ENCODE measurements at regions not wholly inside any gene's neighbourhood (a gene's known extent, or its start where the extent isn't known, plus 50 kb on each side); places are given as distances from the start of the nearest gene placed in this dataset.
"Not testable (repeated sequence)": the region's sequence is repeated elsewhere in the genome, so short reads cannot be mapped to it uniquely, and the experiment has no call there.

DNA sequence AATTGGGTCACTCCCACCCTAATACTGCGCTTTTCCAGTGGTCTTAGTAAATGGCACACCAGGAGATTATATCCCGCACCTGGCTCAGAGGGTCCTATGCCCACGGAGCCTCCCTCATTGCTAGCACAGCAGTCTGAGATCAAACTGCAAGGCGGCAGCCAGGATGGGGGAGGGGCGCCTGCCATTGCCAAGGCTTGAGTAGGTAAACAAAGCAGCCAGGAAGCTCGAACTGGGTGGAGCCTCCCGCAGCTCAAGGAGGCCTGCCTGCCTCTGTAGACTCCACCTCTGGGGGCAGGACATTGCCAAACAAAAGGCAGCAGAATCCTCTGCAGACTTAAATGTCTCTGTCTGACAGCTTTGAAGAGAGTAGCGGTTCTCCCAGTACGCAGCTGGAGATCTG is 52.4 kb upstream of the PMPCB start:
- not testable (repeated sequence) for H3K27ac ChIP-seq (ENCODE audit: low read depth in 1 of 2, low read length in 1 of 2); DNase-seq; H3K27me3 ChIP-seq (ENCODE audit: control insufficient read depth in 3 of 3, insufficient read depth in 3 of 3, low read length in 2 of 3); H3K9me3 ChIP-seq (ENCODE audit: control insufficient read depth in 4 of 4, insufficient read depth in 3 of 4, low read length in 3 of 4); ATAC-seq (ENCODE audit: insufficient read depth, low FRiP score); H3K4me3 ChIP-seq; H3K36me3 ChIP-seq (ENCODE audit: control insufficient read depth in 4 of 4, insufficient read depth in 4 of 4, low read length in 4 of 4); H3K4me1 ChIP-seq (ENCODE audit: control insufficient read depth in 5 of 5, insufficient read depth in 5 of 5, low read length in 5 of 5); H3K9ac ChIP-seq (ENCODE audit: insufficient read depth in 1 of 2, low read length in 2 of 2)
- 78 to 93% methylated on average over 9 of the region's 9 CpGs for WGBS, 2 donors

DNA sequence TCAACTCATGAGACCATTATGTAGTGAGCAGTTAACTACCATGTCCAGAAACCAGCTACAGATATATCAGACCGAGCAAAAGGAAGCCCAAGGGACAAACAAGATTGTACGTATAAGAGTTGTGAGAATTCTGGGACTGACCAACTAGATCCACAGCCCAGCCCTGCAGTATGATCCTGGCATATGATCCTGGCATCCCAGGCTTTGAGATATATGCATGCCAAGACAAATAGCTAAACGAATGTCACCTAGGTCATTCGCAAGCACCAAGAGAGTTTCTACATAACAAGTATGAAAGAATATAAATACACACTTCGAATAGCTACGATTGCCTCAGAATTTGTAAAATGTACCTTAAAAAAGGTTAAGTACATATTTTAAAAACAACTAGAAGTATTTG is 56.4 kb upstream of the PMPCB start:
- Histone ChIP-seq H3K36me3 (ENCODE audit: control insufficient read depth in 4 of 4, insufficient read depth in 4 of 4, low read length in 4 of 4) (no peaks in the 10 kb centered on the region), H3K4me1 (ENCODE audit: control insufficient read depth in 5 of 5, insufficient read depth in 5 of 5, low read length in 5 of 5) (no peaks in the 10 kb centered on the region), H3K27ac (ENCODE audit: low read depth in 1 of 2, low read length in 1 of 2) (no peak overlapping the region), H3K27me3 (ENCODE audit: control insufficient read depth in 3 of 3, insufficient read depth in 3 of 3, low read length in 2 of 3) (no peaks in the 10 kb centered on the region), H3K4me3 (no peak overlapping the region), H3K9me3 (ENCODE audit: control insufficient read depth in 4 of 4, insufficient read depth in 3 of 4, low read length in 3 of 4) (no peaks in the 10 kb centered on the region), H3K9ac (ENCODE audit: insufficient read depth in 1 of 2, low read length in 2 of 2) (no peak overlapping the region)
- DNase-seq: no peak
- 56 to 76% methylated on average over 6 of the region's 6 CpGs for WGBS, 2 donors
- ATAC-seq (ENCODE audit: insufficient read depth, low FRiP score): no peak
- TF ChIP-seq, protein P1, sequence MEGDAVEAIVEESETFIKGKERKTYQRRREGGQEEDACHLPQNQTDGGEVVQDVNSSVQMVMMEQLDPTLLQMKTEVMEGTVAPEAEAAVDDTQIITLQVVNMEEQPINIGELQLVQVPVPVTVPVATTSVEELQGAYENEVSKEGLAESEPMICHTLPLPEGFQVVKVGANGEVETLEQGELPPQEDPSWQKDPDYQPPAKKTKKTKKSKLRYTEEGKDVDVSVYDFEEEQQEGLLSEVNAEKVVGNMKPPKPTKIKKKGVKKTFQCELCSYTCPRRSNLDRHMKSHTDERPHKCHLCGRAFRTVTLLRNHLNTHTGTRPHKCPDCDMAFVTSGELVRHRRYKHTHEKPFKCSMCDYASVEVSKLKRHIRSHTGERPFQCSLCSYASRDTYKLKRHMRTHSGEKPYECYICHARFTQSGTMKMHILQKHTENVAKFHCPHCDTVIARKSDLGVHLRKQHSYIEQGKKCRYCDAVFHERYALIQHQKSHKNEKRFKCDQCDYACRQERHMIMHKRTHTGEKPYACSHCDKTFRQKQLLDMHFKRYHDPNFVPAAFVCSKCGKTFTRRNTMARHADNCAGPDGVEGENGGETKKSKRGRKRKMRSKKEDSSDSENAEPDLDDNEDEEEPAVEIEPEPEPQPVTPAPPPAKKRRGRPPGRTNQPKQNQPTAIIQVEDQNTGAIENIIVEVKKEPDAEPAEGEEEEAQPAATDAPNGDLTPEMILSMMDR (IDR thresholded peaks at IDR 0.05; ENCODE audit: control extremely low read depth, extremely low read depth): no peak

DNA sequence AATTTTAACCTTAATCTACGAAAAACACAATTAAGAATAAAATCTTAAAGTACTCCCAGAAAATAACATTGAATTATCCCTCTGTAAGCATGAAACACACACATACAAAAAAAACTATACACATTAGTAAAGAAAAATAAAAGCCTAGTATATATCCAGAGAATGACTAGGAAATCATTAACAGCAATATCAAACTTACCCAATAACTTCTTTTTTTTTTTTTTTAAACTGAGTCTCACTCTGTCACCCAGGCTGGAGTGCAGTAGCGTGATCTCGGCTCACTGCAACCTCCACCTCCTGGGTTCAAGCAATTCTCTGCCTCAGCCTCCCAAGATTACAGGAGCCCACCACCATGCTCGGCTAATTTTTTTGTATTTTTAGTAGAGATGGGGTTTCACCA is 61.4 kb upstream of the PMPCB start:
- not testable (repeated sequence) for H3K4me1 ChIP-seq (ENCODE audit: control insufficient read depth in 5 of 5, insufficient read depth in 5 of 5, low read length in 5 of 5); H3K36me3 ChIP-seq (ENCODE audit: control insufficient read depth in 4 of 4, insufficient read depth in 4 of 4, low read length in 4 of 4); H3K9me3 ChIP-seq (ENCODE audit: control insufficient read depth in 4 of 4, insufficient read depth in 3 of 4, low read length in 3 of 4); DNase-seq; ATAC-seq (ENCODE audit: insufficient read depth, low FRiP score); H3K27me3 ChIP-seq (ENCODE audit: control insufficient read depth in 3 of 3, insufficient read depth in 3 of 3, low read length in 2 of 3); H3K9ac ChIP-seq (ENCODE audit: insufficient read depth in 1 of 2, low read length in 2 of 2); H3K4me3 ChIP-seq; H3K27ac ChIP-seq (ENCODE audit: low read depth in 1 of 2, low read length in 1 of 2)
- WGBS, 2 donors: 92 to 94% methylated on average over 3 to 4 of the region's 4 CpGs

DNA sequence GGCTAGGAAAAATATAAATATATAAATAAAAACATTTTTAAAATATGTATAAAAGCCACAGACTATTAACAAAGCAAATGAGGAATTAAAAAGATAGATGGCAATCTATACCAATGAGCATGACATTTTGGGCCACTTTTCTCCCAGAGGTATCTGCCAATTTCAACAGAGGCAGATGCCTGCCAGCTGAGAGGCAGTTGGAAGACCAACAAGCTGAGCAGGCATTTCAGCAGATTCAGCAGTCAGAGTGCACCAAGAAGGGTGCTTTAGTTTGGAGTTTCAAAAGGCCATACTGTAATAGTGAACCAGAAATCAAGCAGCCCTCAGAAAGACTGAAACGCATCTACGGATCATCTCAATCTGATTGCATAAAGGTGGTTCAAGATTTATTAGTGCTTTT is 62.4 kb upstream of the PMPCB start:
- ATAC-seq (ENCODE audit: insufficient read depth, low FRiP score); H3K27ac ChIP-seq (ENCODE audit: low read depth in 1 of 2, low read length in 1 of 2); H3K4me3 ChIP-seq; H3K36me3 ChIP-seq (ENCODE audit: control insufficient read depth in 4 of 4, insufficient read depth in 4 of 4, low read length in 4 of 4); H3K27me3 ChIP-seq (ENCODE audit: control insufficient read depth in 3 of 3, insufficient read depth in 3 of 3, low read length in 2 of 3); H3K9ac ChIP-seq (ENCODE audit: insufficient read depth in 1 of 2, low read length in 2 of 2); H3K9me3 ChIP-seq (ENCODE audit: control insufficient read depth in 4 of 4, insufficient read depth in 3 of 4, low read length in 3 of 4); DNase-seq; H3K4me1 ChIP-seq (ENCODE audit: control insufficient read depth in 5 of 5, insufficient read depth in 5 of 5, low read length in 5 of 5): not testable (repeated sequence)
- WGBS, 2 donors: 94 to 96% methylated on average over 2 of the region's 2 CpGs

DNA sequence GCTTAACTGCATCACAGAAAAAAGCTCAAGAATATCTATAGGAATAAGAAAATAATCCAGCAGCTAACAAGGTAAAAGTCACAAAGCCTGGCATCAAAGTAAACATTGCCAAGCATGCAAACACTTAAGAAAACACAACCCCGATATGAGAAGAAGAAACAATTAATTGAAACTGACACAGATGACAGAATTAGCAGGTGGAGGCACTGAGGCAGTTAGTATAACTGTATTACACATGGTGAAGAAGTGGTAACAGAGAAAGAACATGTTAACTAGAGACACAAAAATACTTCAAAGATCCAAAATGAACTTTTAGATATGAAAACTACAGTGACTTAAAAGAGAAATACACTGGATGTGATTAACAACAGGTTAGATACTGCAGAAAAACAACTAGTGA is 69.4 kb upstream of the PMPCB start:
- H3K4me1 ChIP-seq (ENCODE audit: control insufficient read depth in 5 of 5, insufficient read depth in 5 of 5, low read length in 5 of 5); ATAC-seq (ENCODE audit: insufficient read depth, low FRiP score); H3K27ac ChIP-seq (ENCODE audit: low read depth in 1 of 2, low read length in 1 of 2); H3K9me3 ChIP-seq (ENCODE audit: control insufficient read depth in 4 of 4, insufficient read depth in 3 of 4, low read length in 3 of 4); H3K9ac ChIP-seq (ENCODE audit: insufficient read depth in 1 of 2, low read length in 2 of 2); H3K36me3 ChIP-seq (ENCODE audit: control insufficient read depth in 4 of 4, insufficient read depth in 4 of 4, low read length in 4 of 4); DNase-seq; H3K4me3 ChIP-seq; H3K27me3 ChIP-seq (ENCODE audit: control insufficient read depth in 3 of 3, insufficient read depth in 3 of 3, low read length in 2 of 3): not testable (repeated sequence)
- 76 to 83% methylated on average over 1 of the region's 1 CpG for WGBS, 2 donors

DNA sequence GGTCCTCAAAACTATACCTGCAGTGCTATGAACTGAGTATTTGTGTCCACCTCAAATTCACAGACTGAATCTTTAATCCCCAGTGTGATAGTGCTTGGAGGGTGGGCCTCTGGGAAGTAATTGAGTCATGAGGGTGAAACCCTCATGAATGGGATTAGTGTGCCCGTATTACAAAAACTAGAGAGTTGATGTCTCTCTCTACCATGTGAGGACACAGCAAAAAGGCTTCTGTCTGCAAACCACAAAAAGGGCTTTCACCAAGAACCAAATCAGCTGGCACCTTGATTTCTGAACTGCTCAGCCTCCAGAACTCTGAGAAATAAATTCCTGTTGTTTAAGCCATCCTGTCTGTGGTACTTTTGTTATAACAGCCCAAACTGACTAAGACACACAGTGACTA is 71.4 kb upstream of the PMPCB start:
- H3K4me3 ChIP-seq: not testable (repeated sequence)

DNA sequence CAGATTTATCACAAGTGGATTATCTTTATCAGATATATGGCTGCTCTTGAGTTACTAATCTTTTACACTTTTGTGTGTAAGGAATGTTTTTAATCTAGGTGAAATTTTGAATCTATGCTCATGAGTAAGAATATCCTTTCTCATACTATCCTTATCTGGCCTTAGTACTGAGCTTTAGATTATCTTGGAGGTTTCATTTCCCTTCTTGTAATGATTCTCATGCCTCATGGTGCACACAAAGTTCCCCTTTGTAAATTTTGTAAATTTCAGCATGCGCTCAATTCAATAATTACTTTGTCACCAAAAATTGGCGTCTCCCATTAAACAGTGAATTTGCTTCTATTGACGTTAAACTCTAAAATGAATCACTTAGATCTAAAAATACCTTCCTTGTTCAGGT is 74.2 kb upstream of the NAPEPLD start:
- H3K27ac ChIP-seq (ENCODE audit: low read depth in 1 of 2, low read length in 1 of 2); DNase-seq; H3K9me3 ChIP-seq (ENCODE audit: control insufficient read depth in 4 of 4, insufficient read depth in 3 of 4, low read length in 3 of 4); H3K27me3 ChIP-seq (ENCODE audit: control insufficient read depth in 3 of 3, insufficient read depth in 3 of 3, low read length in 2 of 3); H3K4me3 ChIP-seq; H3K36me3 ChIP-seq (ENCODE audit: control insufficient read depth in 4 of 4, insufficient read depth in 4 of 4, low read length in 4 of 4); H3K9ac ChIP-seq (ENCODE audit: insufficient read depth in 1 of 2, low read length in 2 of 2); ATAC-seq (ENCODE audit: insufficient read depth, low FRiP score); H3K4me1 ChIP-seq (ENCODE audit: control insufficient read depth in 5 of 5, insufficient read depth in 5 of 5, low read length in 5 of 5): not testable (repeated sequence)
- 84 to 85% methylated on average over 3 of the region's 3 CpGs for WGBS, 2 donors

More for the DNA sequence above, 71.4 kb upstream of the PMPCB start:
- H3K9me3 ChIP-seq (ENCODE audit: control insufficient read depth in 4 of 4, insufficient read depth in 3 of 4, low read length in 3 of 4); H3K36me3 ChIP-seq (ENCODE audit: control insufficient read depth in 4 of 4, insufficient read depth in 4 of 4, low read length in 4 of 4); H3K27me3 ChIP-seq (ENCODE audit: control insufficient read depth in 3 of 3, insufficient read depth in 3 of 3, low read length in 2 of 3); H3K27ac ChIP-seq (ENCODE audit: low read depth in 1 of 2, low read length in 1 of 2); DNase-seq; H3K4me1 ChIP-seq (ENCODE audit: control insufficient read depth in 5 of 5, insufficient read depth in 5 of 5, low read length in 5 of 5); ATAC-seq (ENCODE audit: insufficient read depth, low FRiP score); H3K9ac ChIP-seq (ENCODE audit: insufficient read depth in 1 of 2, low read length in 2 of 2): not testable (repeated sequence)
- 83 to 92% methylated on average over 1 of the region's 1 CpG for WGBS, 2 donors

DNA sequence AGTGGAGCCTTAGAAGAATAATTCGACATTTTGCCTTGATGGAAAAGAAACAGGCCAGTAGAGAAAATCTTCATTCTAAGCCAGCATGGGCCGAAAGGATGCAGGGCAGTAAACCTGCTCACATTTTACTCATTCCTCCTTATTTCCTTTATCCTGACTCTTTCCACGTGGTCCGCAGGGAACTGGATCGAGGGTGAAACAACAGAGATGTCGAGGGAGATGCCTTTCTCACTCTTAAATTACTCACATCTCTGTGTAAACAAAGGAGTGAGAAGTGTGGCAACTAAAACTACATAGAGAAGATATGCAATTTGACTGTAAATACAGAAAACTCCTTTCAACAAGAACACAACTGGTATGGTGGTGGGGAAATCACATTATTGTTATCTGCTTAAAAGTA is 62.1 kb upstream of the NAPEPLD start:
- not testable (repeated sequence) for H3K27ac ChIP-seq (ENCODE audit: low read depth in 1 of 2, low read length in 1 of 2); H3K36me3 ChIP-seq (ENCODE audit: control insufficient read depth in 4 of 4, insufficient read depth in 4 of 4, low read length in 4 of 4); H3K9ac ChIP-seq (ENCODE audit: insufficient read depth in 1 of 2, low read length in 2 of 2); ATAC-seq (ENCODE audit: insufficient read depth, low FRiP score); H3K4me3 ChIP-seq; H3K4me1 ChIP-seq (ENCODE audit: control insufficient read depth in 5 of 5, insufficient read depth in 5 of 5, low read length in 5 of 5); H3K9me3 ChIP-seq (ENCODE audit: control insufficient read depth in 4 of 4, insufficient read depth in 3 of 4, low read length in 3 of 4); H3K27me3 ChIP-seq (ENCODE audit: control insufficient read depth in 3 of 3, insufficient read depth in 3 of 3, low read length in 2 of 3)
- DNase-seq: peak in 1 of 3 donors; percentile 3
- 57 to 78% methylated on average over 6 of the region's 6 CpGs for WGBS, 2 donors

Measured in lung (tissue), 11 donors.